Mesothelial cell of epicardium (in vitro differentiated cells): ENCODE measurements at regions not wholly inside any gene's neighbourhood (a gene's known extent, or its start where the extent isn't known, plus 50 kb on each side); places are given as distances from the start of the nearest gene placed in this dataset.

Experiments used
- DNase-seq, 2 experiments: peaks; one replicate each; pipeline ENCODE4 v3.0.0; 2021; ENCODE audit warnings: low spot score in 2 of 2; ENCODE audit not compliant: unreplicated experiment in 2 of 2
- H3K27ac Mint-ChIP-seq: 2 replicates; pipeline ENCODE4 v1.8.0; 2021; ENCODE audit warnings: mixed read lengths
- H3K27me3 Mint-ChIP-seq: 2 replicates; pipeline ENCODE4 v1.8.0; 2021; ENCODE audit warnings: low read depth, mixed read lengths
- H3K36me3 Mint-ChIP-seq: 2 replicates; pipeline ENCODE4 v1.8.0; 2021; ENCODE audit warnings: mixed read lengths
- H3K4me1 Mint-ChIP-seq: 2 replicates; pipeline ENCODE4 v1.8.0; 2021; ENCODE audit warnings: mixed read lengths
- H3K4me3 Mint-ChIP-seq: 2 replicates; pipeline ENCODE4 v1.8.0; 2021; ENCODE audit warnings: mild to moderate bottlenecking, moderate library complexity, mixed read lengths
- H3K9me3 Mint-ChIP-seq: 2 replicates; pipeline ENCODE4 v1.8.0; 2021; ENCODE audit warnings: mixed read lengths
- CTCF ChIP-seq: fragments of 200-600 bp; sonication (generic); IDR thresholded peaks from one replicate; pipeline ENCODE4 v1.5.0; 2021; ENCODE audit warnings: antibody characterized with exemption; ENCODE audit not compliant: unreplicated experiment

DNA sequence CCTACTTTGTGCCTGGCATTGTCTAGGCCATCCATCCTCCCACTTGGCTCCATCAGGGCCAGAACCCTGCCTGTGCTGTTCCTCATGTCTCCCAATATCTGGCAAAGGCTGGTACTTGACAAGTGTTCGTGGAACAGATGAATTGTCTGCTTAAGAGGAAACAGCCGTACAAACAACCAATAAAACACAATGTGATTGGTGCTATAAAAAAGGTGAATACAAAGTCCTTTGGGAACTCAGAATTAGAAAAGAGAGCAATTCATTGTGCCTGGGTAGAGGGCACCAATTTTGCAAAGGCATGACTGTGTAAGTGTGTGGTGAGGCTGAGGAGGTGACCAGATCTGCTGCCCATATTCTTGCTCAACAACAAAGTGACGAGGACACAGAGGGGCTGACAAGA is 164.5 kb upstream of the PPP2R3A start:
- no peak for TF ChIP-seq CTCF
- Mint-ChIP-seq H3K27me3 (peaks cover 25% of the 10 kb centered on the region), H3K36me3 (no peaks in the 10 kb centered on the region), H3K27ac (no peak overlapping the region), H3K4me3 (no peak overlapping the region), H3K4me1 (no peaks in the 10 kb centered on the region), H3K9me3 (no peaks in the 10 kb centered on the region)
- no peak for DNase-seq

DNA sequence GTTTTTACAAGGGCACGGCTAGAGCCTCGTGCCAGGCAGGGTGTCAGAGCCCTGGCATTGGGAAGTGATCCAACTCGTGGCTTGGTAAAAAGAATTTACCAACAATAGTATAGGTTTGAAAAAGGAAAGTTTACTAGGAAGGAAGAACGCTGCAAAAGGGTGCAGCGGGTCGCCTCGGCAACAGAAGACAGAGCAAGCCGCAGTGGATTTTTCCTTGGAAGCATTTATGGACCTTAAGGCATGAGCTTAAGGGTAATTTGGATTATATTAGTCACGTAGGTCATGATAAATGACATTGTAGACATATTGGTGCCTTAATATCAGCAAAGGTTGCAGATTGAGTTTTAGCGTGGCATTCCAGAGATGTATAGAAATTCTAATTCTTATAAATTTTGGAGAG is 163.4 kb upstream of the PPP2R3A start:
- Mint-ChIP-seq H3K27me3 (peaks cover 25% of the 10 kb centered on the region), H3K4me3 (no peak overlapping the region), H3K4me1 (no peaks in the 10 kb centered on the region), H3K9me3 (no peaks in the 10 kb centered on the region), H3K36me3 (no peaks in the 10 kb centered on the region), H3K27ac (no peak overlapping the region)
- no peak for TF ChIP-seq CTCF
- no peak for DNase-seq

- Mint-ChIP-seq H3K27me3 (peaks cover 27% of the 10 kb centered on the region), H3K9me3 (no peaks in the 10 kb centered on the region), H3K36me3 (no peaks in the 10 kb centered on the region), H3K4me1 (no peaks in the 10 kb centered on the region), H3K4me3 (no peak overlapping the region), H3K27ac (no peak overlapping the region)
- no peak for DNase-seq
- TF ChIP-seq CTCF = no peak
These were observed 162.4 kb upstream of the PPP2R3A start for GRCh38 chr3:135803028-135803692.

DNA sequence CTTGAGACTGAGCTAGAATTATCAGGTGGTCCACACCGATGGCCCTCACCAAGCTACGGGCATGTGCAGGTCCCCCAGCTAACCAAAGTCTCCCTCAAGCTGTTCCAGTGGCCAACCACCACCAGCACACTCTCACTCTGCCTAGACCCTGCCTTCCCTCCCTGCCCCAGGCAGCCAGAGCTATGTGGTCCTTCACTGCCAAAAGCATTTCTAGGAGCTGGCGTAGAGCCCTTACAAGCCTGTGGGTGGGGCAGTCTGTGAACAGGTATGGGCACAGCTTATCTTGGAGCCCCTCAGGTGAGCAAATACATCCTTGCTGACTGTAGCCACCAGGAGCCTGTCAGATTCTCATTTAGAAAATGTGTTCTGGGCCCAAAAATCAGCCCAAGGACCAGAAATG is 159.8 kb upstream of the PPP2R3A start:
- Mint-ChIP-seq H3K27me3 (peaks cover 35% of the 10 kb centered on the region), H3K36me3 (no peaks in the 10 kb centered on the region), H3K4me3 (no peak overlapping the region), H3K4me1 (no peaks in the 10 kb centered on the region), H3K27ac (no peak overlapping the region), H3K9me3 (no peaks in the 10 kb centered on the region)
- DNase-seq = no peak
- TF ChIP-seq CTCF = no peak

DNA sequence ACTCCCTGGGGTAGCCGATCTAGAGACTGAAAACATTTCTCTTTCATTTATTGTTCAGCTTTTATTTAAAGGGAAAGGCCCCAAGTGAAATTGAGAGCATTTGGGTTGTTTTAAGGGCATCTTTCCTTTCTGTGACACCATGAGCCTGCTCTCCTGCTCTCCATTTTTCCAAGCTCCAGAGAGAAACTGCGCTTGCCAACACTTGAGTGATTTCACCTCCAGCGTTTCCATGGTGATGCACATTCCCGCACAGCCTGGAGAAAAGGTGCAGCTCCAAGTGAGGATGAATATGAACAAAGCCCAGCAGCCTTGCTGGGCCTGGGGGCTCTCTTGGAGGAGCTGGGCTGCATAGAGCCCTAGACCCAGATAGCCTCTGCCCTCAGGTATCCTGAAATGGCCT is 159.2 kb upstream of the PPP2R3A start:
- DNase-seq = no peak
- H3K27ac Mint-ChIP-seq = no peak overlapping the region
- H3K9me3 Mint-ChIP-seq = no peaks in the 10 kb centered on the region
- H3K36me3 Mint-ChIP-seq = no peaks in the 10 kb centered on the region
- no peaks in the 10 kb centered on the region for H3K4me1 Mint-ChIP-seq
- H3K27me3 Mint-ChIP-seq = peaks cover 31% of the 10 kb centered on the region
- no peak overlapping the region for H3K4me3 Mint-ChIP-seq
- no peak for TF ChIP-seq CTCF

GRCh38 chr3:135807879-135808278 is 157.6 kb upstream of the PPP2R3A start:
- TF ChIP-seq CTCF = no peak
- no peak overlapping the region for H3K27ac Mint-ChIP-seq
- no peaks in the 10 kb centered on the region for H3K36me3 Mint-ChIP-seq
- DNase-seq = no peak
- H3K27me3 Mint-ChIP-seq = peaks cover 38% of the 10 kb centered on the region
- no peaks in the 10 kb centered on the region for H3K9me3 Mint-ChIP-seq
- H3K4me1 Mint-ChIP-seq = no peaks in the 10 kb centered on the region
- no peak overlapping the region for H3K4me3 Mint-ChIP-seq
